Fibroblast of skin of right quadriceps (primary cell): ENCODE measurements at regions not wholly inside any gene's neighbourhood (a gene's known extent, or its start where the extent isn't known, plus 50 kb on each side); places are given as distances from the start of the nearest gene placed in this dataset.

Experiments
- DNase-seq: peaks from one replicate; pipeline ENCODE4 v3.0.0-alpha.2; 2013

DNA sequence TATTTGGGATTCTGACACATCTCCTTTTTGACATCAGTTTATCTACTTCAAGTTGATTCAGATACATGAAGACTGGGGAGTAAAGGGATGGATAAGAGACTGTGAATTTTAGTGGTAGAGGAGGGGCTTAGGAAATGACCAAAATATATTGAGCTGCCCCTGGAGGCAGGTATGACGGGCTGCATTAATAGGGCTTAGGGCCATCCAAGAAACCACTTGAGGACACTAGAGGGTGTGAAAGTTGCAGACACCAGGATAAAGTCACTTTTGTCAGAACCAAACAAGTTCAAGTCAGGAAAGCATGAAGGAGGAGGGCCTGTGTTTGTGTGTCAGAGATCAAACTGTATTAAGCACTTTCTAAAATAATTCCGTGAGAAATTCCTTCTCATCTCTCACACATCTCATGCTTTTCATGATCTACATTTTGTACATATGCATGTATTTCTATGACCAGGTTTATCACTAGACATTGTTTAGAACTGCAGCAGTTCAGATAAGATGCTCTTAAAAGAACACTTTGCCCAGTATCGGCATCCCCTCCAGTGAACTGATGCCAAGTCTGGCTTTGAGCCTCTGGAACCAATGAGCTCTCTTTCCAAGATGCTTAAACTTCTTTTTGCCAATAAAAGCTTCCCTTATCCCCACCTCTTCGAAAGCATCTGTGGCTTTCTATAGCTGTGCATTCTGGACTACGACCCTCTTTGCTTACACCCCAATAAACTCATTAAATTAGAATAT is 136.9 kb downstream of the SLC38A1 start:
- peak; percentile 15 for DNase-seq

DNA sequence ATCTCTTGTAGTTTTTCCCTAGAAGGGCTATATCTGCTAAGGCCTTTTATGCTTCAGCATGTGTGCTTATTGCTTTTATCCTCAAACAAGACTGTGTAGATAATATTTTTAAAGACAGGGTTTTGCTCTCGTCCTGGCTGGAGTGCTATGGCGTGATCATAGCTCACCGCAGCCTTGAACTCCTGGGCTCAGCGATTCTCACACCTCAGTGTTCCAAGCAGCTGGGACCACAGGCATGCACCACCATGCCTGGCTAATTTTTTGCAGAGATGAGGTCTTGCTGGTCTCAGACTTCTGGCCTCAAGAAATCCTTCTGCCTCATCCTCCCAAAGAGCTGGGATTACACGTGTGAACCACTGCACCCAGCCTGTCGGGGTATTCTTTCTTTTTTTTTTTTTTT is 137.3 kb upstream of the SCAF11 start:
- no peak for DNase-seq

DNA sequence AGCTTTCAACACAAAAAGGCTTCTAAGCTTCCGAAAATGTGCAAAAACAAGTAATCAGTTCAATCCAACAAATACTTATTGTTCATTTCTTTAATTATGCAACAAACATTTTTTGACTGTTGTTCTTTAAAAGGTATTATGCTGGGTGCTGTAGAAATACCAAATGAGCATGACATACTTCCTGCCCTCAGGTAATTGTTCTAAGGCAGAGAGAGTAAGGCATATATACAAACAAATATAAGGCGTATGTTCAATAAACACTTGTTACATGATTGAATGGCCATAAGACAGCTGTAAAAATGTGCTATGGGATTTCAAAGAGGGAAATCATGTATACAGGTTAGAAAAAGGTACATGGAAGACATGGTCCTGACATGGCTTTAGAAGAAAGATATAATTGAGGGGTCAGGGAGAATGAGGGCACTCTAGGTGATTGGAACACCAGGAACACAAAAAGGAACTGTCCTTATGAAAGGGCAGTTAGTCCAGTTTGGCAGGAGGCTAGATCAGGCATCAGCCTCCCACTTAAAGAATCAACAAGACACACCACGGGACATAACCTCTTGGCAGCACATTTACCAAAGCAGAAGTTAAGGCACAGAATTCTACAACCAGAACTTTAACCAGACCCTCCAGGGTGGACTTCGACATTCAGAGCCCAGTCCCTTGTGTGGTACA is 135.8 kb upstream of the SCAF11 start:
- no peak for DNase-seq

DNA sequence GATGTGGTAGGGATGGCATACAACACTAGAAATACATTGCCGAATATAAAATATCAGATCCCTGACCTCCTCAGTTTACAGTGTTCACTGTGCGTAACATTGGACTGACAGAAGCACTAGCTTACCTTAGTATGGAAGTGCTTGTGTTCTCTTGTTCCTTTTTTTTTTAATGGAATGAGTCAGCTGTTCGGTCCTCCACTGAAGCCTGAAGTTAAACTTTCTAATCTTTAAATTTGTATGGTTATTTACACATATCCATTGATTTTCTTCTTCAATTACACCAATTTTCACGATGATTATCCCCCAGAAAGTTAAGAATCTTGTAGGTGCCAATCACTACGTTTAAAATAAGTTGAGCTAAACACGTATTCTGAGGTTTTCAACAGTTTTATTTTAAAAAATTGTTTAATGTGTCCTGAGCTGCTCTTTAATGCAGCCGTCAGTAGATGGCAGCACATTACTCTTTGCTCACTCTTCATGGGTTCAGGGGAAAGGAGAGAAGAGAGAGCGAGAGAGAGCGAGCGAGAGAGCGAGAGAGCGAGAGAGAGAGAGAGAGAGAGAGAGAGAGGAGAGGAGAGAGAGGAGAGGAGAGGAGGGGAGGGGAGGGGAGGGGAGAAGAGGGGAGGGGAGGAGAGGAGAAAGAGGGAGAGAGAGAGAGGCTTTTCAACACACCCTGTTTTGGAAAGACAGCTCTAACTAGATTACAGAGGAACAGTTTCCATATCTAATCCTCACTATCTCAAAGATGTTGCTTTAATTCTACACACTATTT is 134.7 kb upstream of the SCAF11 start:
- peak; percentile 86 for DNase-seq

DNA sequence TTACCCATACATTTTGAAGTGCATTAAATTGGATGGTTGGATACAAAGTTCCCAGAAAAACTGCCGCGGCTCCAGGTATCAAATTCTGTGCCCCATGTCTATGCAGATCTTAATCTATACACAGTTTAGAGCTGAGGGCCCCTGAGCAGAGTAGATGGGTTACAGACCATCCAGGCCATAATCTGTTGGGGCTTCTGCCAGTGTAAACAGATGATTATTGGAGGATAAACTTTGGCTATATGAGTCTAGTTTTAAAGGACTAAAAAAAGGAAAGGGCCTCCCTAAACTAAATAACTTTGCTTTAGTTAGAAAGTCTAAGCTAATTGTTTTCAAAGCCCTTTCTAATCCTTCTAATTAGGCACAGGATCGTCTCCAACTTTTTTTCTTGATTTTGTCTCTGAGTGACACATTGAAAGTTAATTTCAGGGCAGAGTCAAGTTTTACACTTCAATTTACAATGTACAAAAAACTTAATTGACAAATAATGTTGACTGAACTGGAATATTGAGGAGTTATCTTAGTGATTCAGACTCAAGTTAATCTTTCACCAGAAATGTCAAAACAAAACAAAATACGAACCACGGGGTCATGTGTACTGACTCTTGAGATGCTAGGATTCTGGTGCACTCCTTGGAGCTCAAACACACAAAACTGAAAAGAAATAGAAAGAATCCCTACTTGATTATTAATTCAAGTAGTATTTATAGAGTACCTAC is 133.9 kb upstream of the SCAF11 start:
- DNase-seq, result peak; percentile 6

DNA sequence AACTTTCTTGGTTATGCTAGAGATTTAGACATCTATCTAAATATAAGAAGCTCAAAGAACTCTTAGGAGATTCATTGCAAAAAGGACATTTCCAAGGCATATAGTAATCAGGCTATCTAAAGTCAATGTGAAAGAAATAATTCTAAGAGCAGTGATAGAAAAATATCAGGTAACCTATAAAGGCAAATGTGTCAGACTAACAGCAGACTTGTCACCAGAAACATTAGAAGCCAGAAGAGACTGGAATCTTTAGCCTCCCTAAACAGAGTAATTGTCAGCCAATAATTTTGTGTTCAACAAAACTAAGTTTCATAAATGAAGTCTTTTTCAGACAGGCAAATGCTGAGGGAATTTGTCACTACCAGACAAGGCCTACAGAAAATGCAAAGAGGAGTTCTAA is 122.0 kb upstream of the SCAF11 start:
- no peak for DNase-seq

DNA sequence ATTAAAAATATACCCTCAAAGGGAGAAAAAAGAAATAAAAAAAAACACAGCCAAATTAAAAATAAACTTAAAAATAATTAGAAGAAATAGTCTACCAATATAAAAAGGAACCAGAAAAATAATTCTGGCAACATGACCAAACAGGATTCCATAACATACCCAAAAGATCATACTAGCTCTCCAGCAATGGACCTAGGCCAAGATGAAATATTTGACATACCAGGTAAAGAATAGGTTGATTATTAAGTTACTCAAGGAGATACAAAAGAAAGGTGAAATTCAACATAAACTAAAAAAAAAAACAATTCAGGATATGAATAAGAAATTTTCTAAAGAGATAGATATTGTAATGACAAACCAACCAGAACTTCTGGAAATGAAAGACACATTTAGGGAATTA is 121.3 kb upstream of the SCAF11 start:
- DNase-seq, result no peak

DNA sequence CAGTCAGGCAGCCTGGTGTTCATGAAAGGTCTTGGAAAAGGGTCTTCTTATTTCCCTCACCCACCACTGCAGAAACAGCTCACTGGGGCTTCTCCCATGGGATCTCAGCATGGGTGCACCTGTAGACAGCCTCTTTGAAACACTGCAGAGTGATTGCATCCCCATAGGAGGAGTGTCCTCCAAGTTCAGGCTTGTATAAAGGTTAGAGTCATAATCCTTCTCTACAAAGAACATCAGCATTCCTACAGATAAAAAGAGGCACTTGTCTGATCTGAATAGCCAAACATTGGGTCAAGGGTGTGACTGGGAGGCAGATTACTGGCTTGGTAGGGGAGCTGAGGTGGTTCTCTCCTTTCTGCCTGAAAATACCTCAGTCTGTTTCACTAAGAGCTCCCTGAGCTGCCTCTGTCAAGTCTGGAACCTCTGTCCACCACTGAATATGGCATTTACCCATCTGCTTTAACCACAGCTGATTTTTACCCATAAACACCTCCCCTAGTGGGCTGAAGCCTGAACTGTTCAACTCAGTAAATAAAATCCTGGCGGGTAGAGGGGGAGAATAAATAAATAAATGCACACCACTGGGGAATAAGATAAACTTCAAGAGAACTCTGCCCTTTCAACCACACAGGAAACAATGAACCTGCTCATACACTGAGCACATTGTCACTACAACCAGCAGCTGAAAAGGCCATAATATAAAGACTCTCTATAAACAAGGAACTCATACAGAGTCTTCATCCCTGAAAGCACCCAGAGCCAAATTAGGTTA is 120.7 kb upstream of the SCAF11 start:
- DNase-seq, result no peak

DNA sequence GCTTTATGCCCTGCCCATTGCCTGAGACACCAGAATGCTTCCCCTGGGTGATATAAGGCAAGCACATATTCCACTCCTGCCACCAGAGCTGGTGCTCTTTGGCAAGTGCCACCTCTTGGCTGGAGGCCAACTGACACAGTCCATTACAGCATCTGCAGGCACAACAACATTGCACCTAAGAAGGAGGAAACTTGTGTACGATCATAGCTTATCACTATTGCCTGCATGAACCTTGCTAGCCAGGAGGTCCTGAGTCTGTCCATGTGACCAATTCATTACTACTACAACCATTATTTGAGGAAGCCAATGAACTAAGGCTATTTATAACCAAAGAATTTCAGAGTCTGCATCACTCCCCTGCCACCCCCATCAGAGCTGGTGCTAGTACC is 119.8 kb upstream of the SCAF11 start:
- no peak for DNase-seq

DNA sequence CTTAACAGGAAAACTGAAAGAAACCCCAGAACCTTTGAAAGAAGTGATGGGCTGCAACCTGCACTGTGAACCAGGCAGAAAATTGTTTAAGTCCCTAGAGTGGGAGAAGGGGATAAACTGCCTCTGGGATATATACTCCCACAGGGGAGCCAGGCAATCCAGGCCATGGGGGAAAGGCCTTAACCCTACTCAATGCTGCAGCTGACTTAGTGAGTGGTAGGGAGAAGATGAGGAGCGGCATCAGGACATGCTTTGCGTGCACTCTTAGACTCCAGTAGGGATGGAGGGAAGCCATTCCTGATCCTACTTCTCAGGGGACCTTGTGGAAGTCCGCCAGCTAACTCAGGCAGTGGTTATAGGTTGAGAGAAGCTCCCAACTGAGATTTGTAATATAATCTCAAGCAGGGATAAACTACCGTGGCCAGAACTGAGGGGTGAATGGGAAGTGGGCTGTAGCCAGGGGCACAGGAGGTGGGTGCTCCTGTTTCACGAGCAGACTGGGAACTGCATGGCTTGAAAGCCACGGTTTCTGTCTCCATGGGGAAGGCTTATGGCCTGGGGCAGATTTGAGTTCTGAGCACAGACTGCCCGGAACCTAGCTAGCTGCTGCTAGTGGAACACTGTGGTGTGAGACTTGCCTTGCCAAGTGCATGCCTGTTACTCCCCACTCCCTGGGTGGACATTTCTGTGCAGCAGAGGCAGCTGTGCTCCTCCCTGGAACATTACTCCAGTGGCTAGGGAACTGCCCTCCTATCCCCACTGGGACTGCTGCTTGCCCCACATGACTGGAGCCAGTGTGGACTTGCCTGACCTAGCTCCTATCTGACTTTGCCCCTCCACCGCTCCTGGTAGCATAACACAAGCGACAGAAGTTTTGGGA is 119.2 kb upstream of the SCAF11 start:
- no peak for DNase-seq

DNA sequence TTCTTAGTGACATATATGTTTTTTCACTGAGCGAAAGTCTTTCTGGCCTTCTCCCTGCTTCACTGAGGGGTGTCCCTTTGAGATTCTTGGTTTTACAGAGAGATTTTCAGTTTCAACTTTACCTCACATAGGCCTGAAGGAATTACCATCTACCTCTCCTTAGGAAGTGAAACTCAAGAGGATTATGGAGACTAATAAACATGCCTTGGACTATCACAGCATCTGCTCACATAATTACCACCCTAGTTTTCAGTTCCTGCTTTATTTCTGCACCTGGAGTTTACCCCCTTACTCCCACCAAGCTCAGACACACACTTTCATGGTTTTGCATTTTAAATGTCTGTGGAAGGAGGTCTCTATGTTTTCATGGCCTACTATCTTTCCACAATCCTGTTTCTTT is 118.3 kb upstream of the SCAF11 start:
- no peak for DNase-seq

DNA sequence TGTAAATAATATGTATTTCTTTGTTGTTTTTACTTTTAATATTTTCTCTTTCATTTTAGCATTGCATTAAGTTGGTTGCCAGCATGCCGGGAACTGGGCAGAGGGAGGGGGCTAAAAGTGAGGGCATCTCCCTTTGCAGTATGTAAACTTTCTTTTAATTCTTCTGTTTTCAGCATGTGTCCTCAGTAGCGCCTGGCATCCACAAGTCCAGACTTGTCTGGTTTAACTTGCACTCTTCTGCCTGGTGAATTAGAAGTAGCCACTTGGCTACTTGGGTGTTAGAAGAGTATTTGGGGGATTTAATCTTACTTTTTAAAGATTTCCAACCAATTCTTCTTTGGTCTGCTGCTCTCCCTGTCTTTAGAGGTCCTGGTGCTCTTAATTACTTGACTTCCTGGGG is 117.2 kb upstream of the SCAF11 start:
- DNase-seq, result no peak

DNA sequence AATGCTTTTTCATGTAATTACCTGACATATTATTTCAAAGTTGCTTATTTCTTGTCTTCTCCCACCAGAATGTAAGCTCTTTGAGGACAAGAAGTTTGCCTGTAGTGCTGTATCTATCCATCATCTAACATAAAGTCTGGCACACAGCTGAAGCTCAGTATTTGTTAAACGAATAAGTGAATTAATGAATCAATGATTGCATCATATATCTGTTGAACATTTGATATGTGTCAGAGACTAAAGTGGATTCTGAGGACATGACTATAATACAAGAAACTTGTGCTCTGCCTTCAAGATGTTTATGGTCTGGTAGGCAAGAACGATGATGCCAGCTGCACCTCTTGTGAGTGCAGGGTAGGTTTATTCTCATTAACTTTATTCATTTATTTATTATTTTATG is 115.4 kb upstream of the SCAF11 start:
- no peak for DNase-seq

DNA sequence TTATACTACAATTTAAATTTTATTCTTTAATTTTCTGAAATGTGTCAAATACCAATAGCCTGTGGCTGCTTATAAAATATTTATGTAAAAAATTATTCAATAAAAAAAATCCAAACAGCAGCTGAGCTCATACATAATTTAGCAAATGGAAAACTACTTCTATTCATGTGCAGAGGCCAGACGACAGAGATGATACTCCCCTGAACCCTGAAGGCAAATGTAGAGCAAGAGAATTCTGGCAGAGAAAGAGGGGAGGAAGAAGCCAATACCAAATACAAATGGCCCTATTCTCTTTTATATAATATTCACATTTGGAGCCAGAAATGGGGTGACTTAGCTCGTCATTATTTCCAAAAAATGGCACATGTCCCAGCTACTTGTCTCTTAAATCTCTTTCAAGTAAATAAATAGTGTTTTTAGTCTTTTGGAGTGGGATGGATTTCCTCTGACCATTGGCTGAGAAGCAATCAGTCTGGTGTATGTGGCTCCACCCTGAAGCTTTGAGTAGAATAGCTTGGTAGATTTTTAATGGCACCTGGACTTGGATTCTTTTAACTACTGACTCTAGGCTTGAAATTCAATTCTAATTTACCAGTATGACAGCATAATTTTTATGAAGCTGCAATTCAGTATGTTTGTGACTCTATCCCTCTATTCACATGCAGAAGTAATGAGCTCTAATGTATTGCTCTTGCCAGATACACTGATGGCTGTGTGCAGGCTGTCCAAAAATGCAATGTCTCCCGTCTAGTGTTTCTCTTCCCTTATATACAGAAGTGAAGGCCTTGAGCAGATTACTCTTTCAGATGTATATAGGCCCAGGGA is 113.4 kb upstream of the SCAF11 start:
- DNase-seq, result no peak

DNA sequence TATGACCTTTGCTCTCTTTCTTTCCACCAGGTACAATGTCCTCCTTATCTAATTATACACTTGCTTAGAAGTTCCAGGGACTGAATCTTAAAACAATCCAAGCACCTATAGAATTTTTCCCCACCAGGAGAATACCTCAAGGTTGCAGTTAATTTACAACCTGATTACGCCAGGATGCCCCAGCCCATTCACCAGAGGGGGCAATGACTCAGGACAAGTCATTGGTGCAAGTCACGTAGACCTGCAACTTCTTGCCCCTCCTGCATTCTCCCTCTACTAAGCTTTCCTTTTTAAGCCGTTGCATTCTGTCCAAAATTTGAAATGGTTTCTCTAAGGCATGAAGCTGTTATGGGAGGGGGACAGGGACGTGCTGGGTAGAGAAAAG is 111.1 kb upstream of the SCAF11 start:
- no peak for DNase-seq

DNA sequence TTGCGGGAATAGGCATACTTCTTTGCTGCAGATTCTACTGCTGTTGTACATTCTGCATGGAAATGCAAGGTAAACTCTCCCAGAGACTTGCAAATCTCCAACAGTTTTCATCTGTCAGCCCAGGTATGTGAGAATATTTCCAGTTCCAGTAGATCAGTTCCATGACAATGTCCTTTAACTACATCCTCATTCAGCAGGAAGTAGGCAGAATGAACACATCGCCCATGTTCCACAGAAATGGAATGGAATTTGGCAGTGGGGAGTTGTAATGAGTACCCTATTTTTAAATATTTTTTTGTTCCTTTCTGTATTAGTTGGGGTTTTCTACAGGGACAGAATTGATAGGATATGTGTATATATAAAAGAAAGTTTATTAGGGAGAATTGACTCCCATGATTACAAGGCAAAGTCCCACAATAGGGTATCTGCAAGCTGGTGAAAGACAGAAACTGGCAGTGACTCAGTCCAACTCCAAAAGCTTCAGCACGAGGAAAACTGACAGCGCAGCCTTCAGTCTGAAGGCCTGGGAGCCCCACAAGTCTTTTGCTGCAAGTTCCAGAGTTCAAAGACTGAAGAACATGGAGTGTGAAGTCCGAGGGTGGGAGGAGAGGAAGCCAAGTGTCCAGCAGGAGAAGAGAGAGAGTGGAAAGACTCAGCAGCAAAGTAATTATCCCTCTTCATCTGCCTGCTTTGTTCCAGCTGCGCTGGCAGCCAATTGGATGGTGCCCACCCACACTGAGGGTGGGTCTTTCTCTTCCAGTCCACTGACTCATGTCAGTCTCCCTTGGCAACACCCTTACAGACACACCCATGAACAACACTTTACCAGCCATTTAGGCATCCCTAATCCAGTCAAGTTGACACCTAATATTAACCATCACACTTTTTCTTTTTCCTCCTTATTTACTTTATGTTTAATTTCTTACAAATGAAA is 110.4 kb upstream of the SCAF11 start:
- DNase-seq, result no peak

DNA sequence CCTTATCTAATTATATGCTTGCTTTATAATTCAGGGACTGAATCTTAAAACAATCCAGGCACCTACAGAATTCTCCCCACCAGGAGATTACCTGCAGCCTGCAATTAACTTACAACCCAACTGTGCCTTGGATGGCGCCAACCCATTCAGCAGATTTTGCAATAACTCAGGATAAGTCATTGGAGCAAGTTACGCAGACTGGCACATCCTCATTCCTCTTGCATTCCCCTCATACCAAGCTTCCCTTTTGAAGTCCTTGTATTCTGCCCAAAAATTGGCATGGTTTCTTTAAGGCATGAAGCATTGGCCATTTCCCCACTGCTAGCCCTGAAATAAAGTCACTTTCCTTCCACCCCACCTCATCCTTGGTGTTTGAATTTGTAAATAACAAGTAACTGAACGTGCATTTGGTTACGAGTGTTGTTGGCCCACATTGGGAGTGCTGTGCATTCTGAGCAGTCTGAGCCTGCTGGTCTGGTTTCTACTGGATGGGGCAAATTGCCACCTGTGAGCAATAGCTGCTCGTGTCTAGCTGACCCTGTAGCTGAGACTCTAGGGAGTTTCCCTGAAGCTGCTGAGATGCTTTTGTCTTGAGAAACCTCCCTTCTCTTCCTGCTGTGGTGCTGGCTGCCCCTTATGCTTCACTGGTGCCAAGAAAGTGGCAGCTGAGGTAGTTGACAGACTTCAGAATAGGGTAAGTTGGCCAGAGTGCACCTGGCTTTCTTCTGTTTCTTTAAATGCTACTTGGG is 99.2 kb upstream of the SCAF11 start:
- no peak for DNase-seq

DNA sequence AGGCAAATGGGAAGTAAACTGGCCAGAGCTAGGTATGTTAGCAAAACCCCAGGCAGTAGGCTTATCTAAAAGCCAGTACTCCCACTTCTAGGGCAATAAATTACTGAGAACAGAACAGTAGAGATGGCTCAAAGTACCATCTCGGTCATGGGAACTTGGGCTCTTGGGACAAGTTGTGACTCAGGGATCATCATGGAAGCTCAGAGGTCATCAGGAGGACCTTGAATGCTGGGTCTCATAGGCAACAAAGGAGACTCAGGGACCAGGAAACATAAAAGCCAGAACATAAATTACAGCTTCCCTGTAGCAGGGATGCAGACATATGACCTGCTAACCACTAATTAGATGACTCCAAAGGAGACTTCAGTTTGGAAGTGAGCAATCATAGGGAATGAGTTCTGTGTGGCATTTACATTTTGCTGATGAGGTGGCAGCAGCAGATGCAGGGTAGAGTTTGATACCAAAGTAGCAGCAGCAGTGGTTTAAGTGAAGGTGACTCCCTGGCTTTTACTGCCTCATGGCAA is 97.6 kb upstream of the SCAF11 start:
- DNase-seq, result no peak
